SK-N-MC (cell line): ENCODE measurements at regions not wholly inside any gene's neighbourhood (a gene's known extent, or its start where the extent isn't known, plus 50 kb on each side); places are given as distances from the start of the nearest gene placed in this dataset.

ENCODE experiments used
- EZH2 ChIP-seq: fragments of 200-600 bp; sonication (generic); IDR thresholded peaks from one replicate; pipeline ENCODE4 v1.6.1; 2017; ENCODE audit warnings: antibody characterized with exemption
- POLR2AphosphoS5 ChIP-seq: IDR thresholded peaks from 2 replicates; pipeline ENCODE4 v1.6.1; 2012; ENCODE audit warnings: mild to moderate bottlenecking, low read depth, low read length, borderline replicate concordance

DNA sequence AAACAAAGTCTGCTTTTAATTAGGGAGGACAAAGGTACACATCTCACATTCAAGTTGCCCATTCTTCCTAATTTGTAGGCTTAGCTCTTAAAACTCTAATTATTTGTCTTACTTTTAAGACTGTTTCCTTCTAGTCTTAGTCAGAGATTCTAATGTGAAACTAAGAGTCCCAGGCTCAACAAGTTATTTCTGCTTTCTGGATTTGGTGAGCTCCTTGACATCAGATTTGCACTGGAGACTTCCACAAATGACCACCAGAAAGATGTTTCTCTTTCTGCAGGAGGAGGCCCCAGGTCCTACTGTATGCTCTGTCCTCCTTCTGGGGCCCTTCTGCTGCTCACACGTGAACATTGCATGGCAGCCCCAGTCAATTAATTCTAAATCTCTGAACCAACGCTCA, 194.2 kb upstream of the JUN start:
- TF ChIP-seq EZH2, result no peak
- TF ChIP-seq POLR2AphosphoS5, result no peak
